Activated CD8-positive, alpha-beta memory T cell treated with anti-CD3 and anti-CD28 coated beads, Interleukin-2, amount 50 U/mL, for 24 hours (primary cell): ENCODE measurements at regions not wholly inside any gene's neighbourhood (a gene's known extent, or its start where the extent isn't known, plus 50 kb on each side); places are given as distances from the start of the nearest gene placed in this dataset.
"Not testable (repeated sequence)": the region's sequence is repeated elsewhere in the genome, so short reads cannot be mapped to it uniquely, and the experiment has no call there.

Source experiments
- DNase-seq: peaks from one replicate; pipeline ENCODE4 v3.0.0-alpha.2; 2020; ENCODE audit errors: extremely low read depth

GRCh38 chr2:219726916-219727315 lies 99.5 kb downstream of the SLC4A3 start:
- no peak for DNase-seq

- no peak for DNase-seq
These were observed 100.5 kb downstream of the SLC4A3 start for GRCh38 chr2:219727771-219728429.

- no peak for DNase-seq
These were observed 101.6 kb downstream of the SLC4A3 start for GRCh38 chr2:219728991-219729487.

GRCh38 chr2:219731173-219731572 lies 103.7 kb downstream of the SLC4A3 start:
- DNase-seq, result no peak

GRCh38 chr2:219733106-219733505 lies 105.7 kb downstream of the SLC4A3 start:
- no peak for DNase-seq

- no peak for DNase-seq
These were observed 106.3 kb downstream of the SLC4A3 start for GRCh38 chr2:219733746-219734145.

- DNase-seq, result no peak
These were observed 108.8 kb downstream of the SLC4A3 start for GRCh38 chr2:219736209-219736608.

- no peak for DNase-seq
These were observed 109.9 kb downstream of the SLC4A3 start for GRCh38 chr2:219737270-219737691.

- DNase-seq, result no peak
These were observed 111.6 kb downstream of the SLC4A3 start for GRCh38 chr2:219739066-219739465.

GRCh38 chr2:219739866-219740440 lies 112.5 kb downstream of the SLC4A3 start:
- no peak for DNase-seq

GRCh38 chr2:219743548-219743947 lies 116.1 kb downstream of the SLC4A3 start:
- no peak for DNase-seq

GRCh38 chr2:219744066-219744465 lies 116.6 kb downstream of the SLC4A3 start:
- no peak for DNase-seq

- no peak for DNase-seq
These were observed 117.2 kb downstream of the SLC4A3 start for GRCh38 chr2:219744600-219744999.

GRCh38 chr2:219747637-219748036 lies 120.2 kb downstream of the SLC4A3 start:
- no peak for DNase-seq

GRCh38 chr2:219748671-219749570 lies 121.5 kb downstream of the SLC4A3 start:
- DNase-seq, result no peak

- not testable (repeated sequence) for DNase-seq
These were observed 123.7 kb downstream of the SLC4A3 start for GRCh38 chr2:219751121-219751520.

GRCh38 chr2:219752726-219753125 lies 125.3 kb downstream of the SLC4A3 start:
- DNase-seq, result no peak

GRCh38 chr2:219758907-219759680 lies 131.7 kb downstream of the SLC4A3 start:
- DNase-seq, result no peak

GRCh38 chr2:219759801-219760200 lies 132.4 kb downstream of the SLC4A3 start:
- no peak for DNase-seq

- DNase-seq, result no peak
These were observed 137.9 kb downstream of the SLC4A3 start for GRCh38 chr2:219765231-219765911.

GRCh38 chr2:219766658-219767057 lies 139.2 kb downstream of the SLC4A3 start:
- no peak for DNase-seq
